ENCODE measurements at regions not wholly inside any gene's neighbourhood (a gene's known extent, or its start where the extent isn't known, plus 50 kb on each side); places are given as distances from the start of the nearest gene placed in this dataset.

GRCh38 chr4:100805538-100805937 is 287.7 kb upstream of the EMCN start:
- H3K4me3 ChIP-seq (ENCODE audit: low read length): no peak overlapping the region
- no peak overlapping the region for H3K4me2 ChIP-seq (ENCODE audit: low read length)
- no peak overlapping the region for H3K27ac ChIP-seq (ENCODE audit: low read length)
- no peaks in the 10 kb centered on the region for H3K27me3 ChIP-seq (ENCODE audit: low read depth, low read length)
- TF ChIP-seq EZH2phosphoT487 (IDR thresholded peaks at IDR 0.05; ENCODE audit: low read depth) (no peak), CTCF (IDR thresholded peaks at IDR 0.05; ENCODE audit: low read depth, low read length) (no peak)
- no peaks in the 10 kb centered on the region for H4K20me1 ChIP-seq (ENCODE audit: insufficient read depth, low read length)
- H3K9me3 ChIP-seq (ENCODE audit: insufficient read depth, low read length): no peaks in the 10 kb centered on the region
- no peak overlapping the region for H3K9ac ChIP-seq (ENCODE audit: low read length)
- H3K4me1 ChIP-seq (ENCODE audit: low read length): no peaks in the 10 kb centered on the region
- H3K36me3 ChIP-seq (replicated peaks; ENCODE audit: low read depth, low read length): no peaks in the 10 kb centered on the region
- H3K79me2 ChIP-seq (ENCODE audit: low read length): no peaks in the 10 kb centered on the region
- no peak overlapping the region for H2AFZ ChIP-seq (ENCODE audit: low read depth, low read length)

GRCh38 chr4:100804576-100805360 is 286.9 kb upstream of the EMCN start:
- Histone ChIP-seq H3K9me3 (ENCODE audit: insufficient read depth, low read length) (no peaks in the 10 kb centered on the region), H3K4me3 (ENCODE audit: low read length) (no peak overlapping the region), H2AFZ (ENCODE audit: low read depth, low read length) (no peak overlapping the region), H3K4me2 (ENCODE audit: low read length) (no peak overlapping the region), H3K9ac (ENCODE audit: low read length) (no peak overlapping the region), H4K20me1 (ENCODE audit: insufficient read depth, low read length) (no peaks in the 10 kb centered on the region), H3K79me2 (ENCODE audit: low read length) (no peaks in the 10 kb centered on the region), H3K4me1 (ENCODE audit: low read length) (no peaks in the 10 kb centered on the region), H3K36me3 (replicated peaks; ENCODE audit: low read depth, low read length) (no peaks in the 10 kb centered on the region), H3K27ac (ENCODE audit: low read length) (no peak overlapping the region), H3K27me3 (ENCODE audit: low read depth, low read length) (no peaks in the 10 kb centered on the region)
- TF ChIP-seq CTCF (IDR thresholded peaks at IDR 0.05; ENCODE audit: low read depth, low read length) (no peak), EZH2phosphoT487 (IDR thresholded peaks at IDR 0.05; ENCODE audit: low read depth) (no peak)

- no peak for TF ChIP-seq CTCF (IDR thresholded peaks at IDR 0.05; ENCODE audit: low read depth, low read length)
- TF ChIP-seq EZH2phosphoT487 (IDR thresholded peaks at IDR 0.05; ENCODE audit: low read depth): no peak
- Histone ChIP-seq H3K79me2 (ENCODE audit: low read length) (no peaks in the 10 kb centered on the region), H3K27me3 (ENCODE audit: low read depth, low read length) (no peaks in the 10 kb centered on the region), H2AFZ (ENCODE audit: low read depth, low read length) (no peak overlapping the region), H3K4me1 (ENCODE audit: low read length) (peaks cover 5% of the 10 kb centered on the region), H3K4me2 (ENCODE audit: low read length) (no peak overlapping the region), H3K9ac (ENCODE audit: low read length) (no peak overlapping the region), H3K9me3 (ENCODE audit: insufficient read depth, low read length) (no peaks in the 10 kb centered on the region), H3K4me3 (ENCODE audit: low read length) (no peak overlapping the region), H3K27ac (ENCODE audit: low read length) (no peak overlapping the region), H4K20me1 (ENCODE audit: insufficient read depth, low read length) (no peaks in the 10 kb centered on the region), H3K36me3 (replicated peaks; ENCODE audit: low read depth, low read length) (no peaks in the 10 kb centered on the region)
Measured at GRCh38 chr4:100803751-100804150, 285.9 kb upstream of the EMCN start.

GRCh38 chr4:100799761-100800539 is 282.1 kb upstream of the EMCN start:
- Histone ChIP-seq H3K4me1 (ENCODE audit: low read length) (peaks cover 10% of the 10 kb centered on the region), H3K9me3 (ENCODE audit: insufficient read depth, low read length) (no peaks in the 10 kb centered on the region), H3K4me3 (ENCODE audit: low read length) (no peak overlapping the region), H2AFZ (ENCODE audit: low read depth, low read length) (no peak overlapping the region), H3K27ac (ENCODE audit: low read length) (no peak overlapping the region), H3K9ac (ENCODE audit: low read length) (no peak overlapping the region), H4K20me1 (ENCODE audit: insufficient read depth, low read length) (no peaks in the 10 kb centered on the region), H3K36me3 (replicated peaks; ENCODE audit: low read depth, low read length) (no peaks in the 10 kb centered on the region), H3K79me2 (ENCODE audit: low read length) (no peaks in the 10 kb centered on the region), H3K27me3 (ENCODE audit: low read depth, low read length) (no peaks in the 10 kb centered on the region), H3K4me2 (ENCODE audit: low read length) (no peak overlapping the region)
- TF ChIP-seq EZH2phosphoT487 (IDR thresholded peaks at IDR 0.05; ENCODE audit: low read depth) (no peak), CTCF (IDR thresholded peaks at IDR 0.05; ENCODE audit: low read depth, low read length) (no peak)
